ENCODE measurements at regions not wholly inside any gene's neighbourhood (a gene's known extent, or its start where the extent isn't known, plus 50 kb on each side); places are given as distances from the start of the nearest gene placed in this dataset.

DNA sequence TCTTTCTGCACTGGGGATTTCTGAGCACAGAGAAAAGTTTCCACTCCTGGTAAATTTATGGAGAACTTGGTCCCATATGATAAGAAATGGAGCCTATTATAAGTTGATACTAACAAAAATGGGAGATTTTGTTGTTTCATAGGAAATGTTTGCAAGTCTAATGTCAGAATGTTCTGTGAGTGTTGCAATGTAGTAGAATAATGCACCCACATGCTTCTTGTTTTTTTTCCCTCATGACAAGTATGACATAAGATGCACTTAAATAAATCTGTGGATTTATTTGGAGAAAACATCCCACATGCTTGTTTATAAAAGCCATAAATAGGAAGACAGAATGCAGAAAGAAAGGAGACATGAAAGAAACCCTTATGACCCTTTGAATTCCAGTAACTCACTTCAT is 50.8 kb upstream of the KCNJ6 start:
- TF ChIP-seq POLR2A (IDR thresholded peaks at IDR 0.05) (no peak), EP300 (IDR thresholded peaks at IDR 0.05) (no peak), POLR2AphosphoS5 (IDR thresholded peaks at IDR 0.05) (no peak)
- TF ChIP-seq, protein P1, sequence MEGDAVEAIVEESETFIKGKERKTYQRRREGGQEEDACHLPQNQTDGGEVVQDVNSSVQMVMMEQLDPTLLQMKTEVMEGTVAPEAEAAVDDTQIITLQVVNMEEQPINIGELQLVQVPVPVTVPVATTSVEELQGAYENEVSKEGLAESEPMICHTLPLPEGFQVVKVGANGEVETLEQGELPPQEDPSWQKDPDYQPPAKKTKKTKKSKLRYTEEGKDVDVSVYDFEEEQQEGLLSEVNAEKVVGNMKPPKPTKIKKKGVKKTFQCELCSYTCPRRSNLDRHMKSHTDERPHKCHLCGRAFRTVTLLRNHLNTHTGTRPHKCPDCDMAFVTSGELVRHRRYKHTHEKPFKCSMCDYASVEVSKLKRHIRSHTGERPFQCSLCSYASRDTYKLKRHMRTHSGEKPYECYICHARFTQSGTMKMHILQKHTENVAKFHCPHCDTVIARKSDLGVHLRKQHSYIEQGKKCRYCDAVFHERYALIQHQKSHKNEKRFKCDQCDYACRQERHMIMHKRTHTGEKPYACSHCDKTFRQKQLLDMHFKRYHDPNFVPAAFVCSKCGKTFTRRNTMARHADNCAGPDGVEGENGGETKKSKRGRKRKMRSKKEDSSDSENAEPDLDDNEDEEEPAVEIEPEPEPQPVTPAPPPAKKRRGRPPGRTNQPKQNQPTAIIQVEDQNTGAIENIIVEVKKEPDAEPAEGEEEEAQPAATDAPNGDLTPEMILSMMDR (IDR thresholded peaks at IDR 0.05): no peak
- no peaks in the 10 kb centered on the region for H3K27me3 ChIP-seq
- H3K4me1 ChIP-seq: no peaks in the 10 kb centered on the region
- H3K4me3 ChIP-seq: no peak overlapping the region
- ATAC-seq (ENCODE audit: low FRiP score in 2 of 2): no peak
- no peak overlapping the region for H3K27ac ChIP-seq
- H3K36me3 ChIP-seq: no peaks in the 10 kb centered on the region
- no peak for DNase-seq
- H3K9me3 ChIP-seq: no peaks in the 10 kb centered on the region

DNA sequence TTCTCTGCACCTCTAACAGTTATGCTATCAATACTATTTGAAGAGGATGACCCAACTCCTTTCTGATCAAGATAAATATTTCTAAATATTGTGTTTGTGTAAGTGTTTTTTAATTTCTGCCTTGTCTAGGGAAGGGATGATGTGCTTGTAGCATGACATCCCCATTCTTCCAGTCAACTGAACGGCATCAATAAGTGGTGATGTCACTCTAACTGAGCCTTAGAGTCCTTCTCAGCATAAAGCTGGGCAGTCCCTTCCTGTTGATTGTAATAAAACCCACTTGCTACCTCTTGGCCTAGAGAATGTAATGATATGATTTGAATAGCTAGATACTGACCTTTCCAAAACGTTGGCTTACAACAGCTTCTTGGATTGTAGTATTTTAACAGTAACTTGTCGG is 52.5 kb upstream of the KCNJ6 start:
- Histone ChIP-seq H3K4me1 (no peaks in the 10 kb centered on the region), H3K4me3 (no peak overlapping the region), H3K9me3 (no peaks in the 10 kb centered on the region), H3K27me3 (no peaks in the 10 kb centered on the region), H3K27ac (no peak overlapping the region), H3K36me3 (no peaks in the 10 kb centered on the region)
- DNase-seq (no peak), ATAC-seq (ENCODE audit: low FRiP score in 2 of 2) (no peak)
- WGBS, 2 donors: 88 to 89% methylated on average over 3 of the region's 3 CpGs
- no peak for TF ChIP-seq POLR2A (IDR thresholded peaks at IDR 0.05)
- TF ChIP-seq, protein P1 (IDR thresholded peaks at IDR 0.05): no peak
- TF ChIP-seq EP300 (IDR thresholded peaks at IDR 0.05): no peak
- no peak for TF ChIP-seq POLR2AphosphoS5 (IDR thresholded peaks at IDR 0.05)

DNA sequence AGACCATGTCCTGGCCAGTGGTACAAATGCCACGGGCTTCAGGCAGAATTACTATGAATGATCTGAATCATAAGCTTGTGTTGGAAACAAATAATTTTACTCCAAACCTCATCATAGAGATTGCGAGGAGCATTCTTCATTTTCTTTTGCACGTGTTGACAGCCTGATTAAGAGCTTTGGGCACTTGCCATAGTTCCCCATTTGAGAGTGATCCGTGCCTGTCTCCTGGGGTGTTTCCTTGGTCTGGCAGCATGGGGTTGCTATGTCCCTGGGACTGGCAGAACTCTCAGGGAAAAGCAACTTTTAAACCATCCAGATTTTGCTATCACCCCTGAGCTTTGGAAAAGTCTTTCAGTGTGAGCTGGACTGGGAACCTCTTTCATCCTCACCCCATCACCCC is 54.3 kb upstream of the KCNJ6 start:
- WGBS, 2 donors: 48% methylated on average over 4 of the region's 4 CpGs
- H3K4me1 ChIP-seq: no peaks in the 10 kb centered on the region
- H3K4me3 ChIP-seq: no peak overlapping the region
- H3K27ac ChIP-seq: no peak overlapping the region
- TF ChIP-seq POLR2AphosphoS5 (IDR thresholded peaks at IDR 0.05) (no peak), EP300 (IDR thresholded peaks at IDR 0.05) (no peak), POLR2A (IDR thresholded peaks at IDR 0.05) (no peak)
- TF ChIP-seq, protein P1 (IDR thresholded peaks at IDR 0.05): no peak
- H3K36me3 ChIP-seq: no peaks in the 10 kb centered on the region
- H3K9me3 ChIP-seq: no peaks in the 10 kb centered on the region
- ATAC-seq (ENCODE audit: low FRiP score in 2 of 2) (no peak), DNase-seq (no peak)
- H3K27me3 ChIP-seq: no peaks in the 10 kb centered on the region

DNA sequence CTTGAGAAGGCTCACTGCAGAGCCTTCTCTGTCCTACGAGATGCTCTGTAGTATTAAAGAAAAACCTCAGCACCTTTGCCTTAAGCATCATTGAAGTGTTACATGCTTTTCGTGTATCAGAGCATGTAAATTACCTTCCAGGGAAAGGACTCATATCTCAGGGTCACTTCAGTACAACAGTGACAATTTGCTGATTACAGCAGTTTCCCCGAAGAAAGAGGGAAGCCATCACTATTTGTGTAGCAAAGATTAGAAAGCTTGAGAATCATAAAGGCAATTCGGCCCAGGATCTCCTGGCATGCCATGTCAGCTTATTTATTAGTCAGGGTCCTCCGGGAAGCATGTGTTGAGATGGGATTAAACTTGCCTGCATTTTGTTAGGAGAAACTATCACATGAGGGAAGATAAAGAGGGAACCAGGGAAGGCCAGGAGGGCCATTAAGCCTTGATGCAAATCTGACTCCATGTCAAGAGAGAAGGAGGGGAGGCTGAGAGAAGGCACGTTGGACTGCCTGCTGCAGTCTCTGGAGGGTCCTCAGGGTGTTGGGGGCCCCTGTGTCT is 55.2 kb upstream of the KCNJ6 start:
- no peaks in the 10 kb centered on the region for H3K9me3 ChIP-seq
- DNase-seq: no peak
- TF ChIP-seq POLR2A (IDR thresholded peaks at IDR 0.05) (no peak), POLR2AphosphoS5 (IDR thresholded peaks at IDR 0.05) (no peak)
- TF ChIP-seq, protein P1 (IDR thresholded peaks at IDR 0.05): no peak
- no peaks in the 10 kb centered on the region for H3K27me3 ChIP-seq
- WGBS, 2 donors: 67 to 71% methylated on average over 6 of the region's 6 CpGs
- ATAC-seq (ENCODE audit: low FRiP score in 2 of 2): no peak
- no peaks in the 10 kb centered on the region for H3K36me3 ChIP-seq
- no peak overlapping the region for H3K27ac ChIP-seq
- H3K4me3 ChIP-seq: no peak overlapping the region
- no peaks in the 10 kb centered on the region for H3K4me1 ChIP-seq

DNA sequence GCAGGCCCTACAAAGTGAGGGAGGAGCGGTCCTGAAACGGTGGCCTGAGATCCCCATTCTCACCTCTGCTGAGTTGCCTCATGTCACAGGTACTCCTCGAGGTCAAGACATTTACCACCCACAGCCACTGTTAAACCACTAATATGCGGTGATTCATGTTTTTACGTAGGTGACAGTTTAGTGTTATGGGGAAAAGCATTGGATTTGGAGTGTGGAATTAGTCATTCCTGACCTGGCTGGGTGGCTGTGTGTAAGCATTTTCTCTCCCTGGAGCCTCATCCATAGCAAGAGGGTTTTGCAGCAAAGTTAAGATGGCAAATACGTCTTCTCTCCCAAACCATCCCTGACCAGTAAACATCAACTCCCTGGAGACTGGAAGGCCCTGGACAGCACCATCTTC is 57.8 kb upstream of the KCNJ6 start:
- DNase-seq: no peak
- no peak for ATAC-seq (ENCODE audit: low FRiP score in 2 of 2)
- H3K27me3 ChIP-seq: no peaks in the 10 kb centered on the region
- TF ChIP-seq, protein P1 (IDR thresholded peaks at IDR 0.05): no peak
- no peak for TF ChIP-seq POLR2A (IDR thresholded peaks at IDR 0.05)
- TF ChIP-seq POLR2AphosphoS5 (IDR thresholded peaks at IDR 0.05): no peak
- no peak for TF ChIP-seq EP300 (IDR thresholded peaks at IDR 0.05)
- no peaks in the 10 kb centered on the region for H3K4me1 ChIP-seq
- no peaks in the 10 kb centered on the region for H3K36me3 ChIP-seq
- WGBS, 2 donors: 86% methylated on average over 6 of the region's 6 CpGs
- H3K9me3 ChIP-seq: no peaks in the 10 kb centered on the region
- no peak overlapping the region for H3K27ac ChIP-seq
- H3K4me3 ChIP-seq: no peak overlapping the region
